ENCODE measurements at regions not wholly inside any gene's neighbourhood (a gene's known extent, or its start where the extent isn't known, plus 50 kb on each side); places are given as distances from the start of the nearest gene placed in this dataset.

GRCh38 chr1:87436534-87436933 lies 107.9 kb downstream of the LMO4 start:
- TF ChIP-seq TEAD1 (CRISPR knock-in tag; IDR thresholded peaks at IDR 0.05) (no peak), ZBTB21 (CRISPR knock-in tag; IDR thresholded peaks at IDR 0.05; ENCODE audit: borderline replicate concordance) (no peak), SP1 (CRISPR knock-in tag; conservative IDR thresholded peaks at IDR 0.05) (no peak), ZNF317 (CRISPR knock-in tag; IDR thresholded peaks at IDR 0.05; ENCODE audit: borderline replicate concordance, low read depth) (no peak), NFATC4 (CRISPR knock-in tag; IDR thresholded peaks at IDR 0.05) (no peak), MLX (CRISPR knock-in tag; IDR thresholded peaks at IDR 0.05) (no peak), NFE2L1 (CRISPR knock-in tag; IDR thresholded peaks at IDR 0.05) (no peak), IRF1 (CRISPR knock-in tag; IDR thresholded peaks at IDR 0.05) (no peak), AFF4 (CRISPR knock-in tag; IDR thresholded peaks at IDR 0.05; ENCODE audit: borderline replicate concordance) (no peak), ZNF423 (CRISPR knock-in tag; IDR thresholded peaks at IDR 0.05) (no peak), FOXP4 (CRISPR knock-in tag; IDR thresholded peaks at IDR 0.05) (no peak), GABPB1 (CRISPR knock-in tag; IDR thresholded peaks at IDR 0.05) (no peak), FOXJ3 (CRISPR knock-in tag; IDR thresholded peaks at IDR 0.05; ENCODE audit: borderline replicate concordance) (no peak), ZNF138 (CRISPR knock-in tag; conservative IDR thresholded peaks at IDR 0.05) (no peak), ERG (CRISPR knock-in tag; IDR thresholded peaks at IDR 0.05) (no peak), USF1 (CRISPR knock-in tag; IDR thresholded peaks at IDR 0.05) (no peak), RORB (CRISPR knock-in tag; IDR thresholded peaks at IDR 0.05) (no peak)
- H3K9me3 Mint-ChIP-seq: peaks cover 6% of the 10 kb centered on the region

More at GRCh38 chr1:87436534-87436933, 107.9 kb downstream of the LMO4 start:
- CTCF ChIA-PET: interaction anchor here (1.3 kb wide), 1 partner anchor 14 kb away, joined by 4 read pairs; no protein-coding TSS in a partner anchor
- DNase-seq (ENCODE audit: low spot score): no peak
- Mint-ChIP-seq H3K4me1 (peaks cover 48% of the 10 kb centered on the region), H3K4me3 (no peak overlapping the region), H3K27ac (no peak overlapping the region), H3K27me3 (ENCODE audit: low read depth) (no peaks in the 10 kb centered on the region), H3K36me3 (no peaks in the 10 kb centered on the region; the same call in 1 of the 2 replicates)
- POLR2A ChIA-PET: no interaction called here
- peak; percentile 74 for ATAC-seq
